HG02973 (cell line): ENCODE measurements at regions not wholly inside any gene's neighbourhood (a gene's known extent, or its start where the extent isn't known, plus 50 kb on each side); places are given as distances from the start of the nearest gene placed in this dataset.
"Not testable (repeated sequence)": the region's sequence is repeated elsewhere in the genome, so short reads cannot be mapped to it uniquely, and the experiment has no call there.

Experiments
- ATAC-seq: cut with Tn5 transposase; IDR thresholded peaks from one replicate; pipeline ENCODE4 v1.9.1; 2021; ENCODE audit warnings: moderate library complexity; ENCODE audit not compliant: unreplicated experiment

- no peak for ATAC-seq
Observed at GRCh38 chr5:126052791-126053190, 370.4 kb upstream of the GRAMD2B start.

GRCh38 chr5:126053630-126054029 lies 369.6 kb upstream of the GRAMD2B start:
- ATAC-seq = no peak

DNA sequence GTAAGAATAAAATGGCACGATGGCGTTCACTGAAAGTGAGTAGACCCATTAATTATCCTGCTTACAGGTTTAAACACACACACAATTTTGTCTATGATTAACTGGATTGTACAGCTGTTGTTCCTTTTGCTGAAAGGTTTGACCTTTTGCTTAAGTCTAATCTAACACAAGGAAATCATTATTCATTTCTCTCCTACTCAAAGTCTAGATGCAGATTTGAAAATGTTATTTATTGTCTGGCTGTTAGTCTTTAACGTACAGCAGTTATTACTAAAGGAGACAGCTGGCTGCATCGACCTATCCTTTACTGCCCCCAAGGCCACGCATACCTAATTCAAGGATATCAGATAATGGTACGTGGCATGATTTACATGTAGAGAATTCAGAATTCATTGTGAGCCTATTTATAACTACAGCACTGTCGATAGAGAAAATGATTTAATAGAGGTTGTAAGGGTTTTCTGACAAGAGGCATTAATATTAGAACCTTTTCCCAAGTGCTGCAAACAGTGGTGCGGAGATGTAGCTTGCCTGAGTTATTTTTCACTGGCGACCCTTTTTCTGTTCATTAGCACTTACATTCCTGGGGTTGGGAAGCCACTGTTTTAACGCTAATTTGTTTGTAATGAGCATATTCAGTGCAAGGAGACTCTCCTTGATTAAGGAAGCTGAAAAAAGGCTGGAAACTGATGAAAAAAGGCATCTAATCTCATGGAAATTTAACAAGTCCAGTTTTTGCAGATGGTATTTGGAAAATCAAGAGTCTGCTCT lies 368.4 kb upstream of the GRAMD2B start:
- ATAC-seq = no peak

GRCh38 chr5:126055348-126055729 lies 367.9 kb upstream of the GRAMD2B start:
- no peak for ATAC-seq

- ATAC-seq = no peak
Observed at GRCh38 chr5:126056352-126056751, 366.9 kb upstream of the GRAMD2B start.

DNA sequence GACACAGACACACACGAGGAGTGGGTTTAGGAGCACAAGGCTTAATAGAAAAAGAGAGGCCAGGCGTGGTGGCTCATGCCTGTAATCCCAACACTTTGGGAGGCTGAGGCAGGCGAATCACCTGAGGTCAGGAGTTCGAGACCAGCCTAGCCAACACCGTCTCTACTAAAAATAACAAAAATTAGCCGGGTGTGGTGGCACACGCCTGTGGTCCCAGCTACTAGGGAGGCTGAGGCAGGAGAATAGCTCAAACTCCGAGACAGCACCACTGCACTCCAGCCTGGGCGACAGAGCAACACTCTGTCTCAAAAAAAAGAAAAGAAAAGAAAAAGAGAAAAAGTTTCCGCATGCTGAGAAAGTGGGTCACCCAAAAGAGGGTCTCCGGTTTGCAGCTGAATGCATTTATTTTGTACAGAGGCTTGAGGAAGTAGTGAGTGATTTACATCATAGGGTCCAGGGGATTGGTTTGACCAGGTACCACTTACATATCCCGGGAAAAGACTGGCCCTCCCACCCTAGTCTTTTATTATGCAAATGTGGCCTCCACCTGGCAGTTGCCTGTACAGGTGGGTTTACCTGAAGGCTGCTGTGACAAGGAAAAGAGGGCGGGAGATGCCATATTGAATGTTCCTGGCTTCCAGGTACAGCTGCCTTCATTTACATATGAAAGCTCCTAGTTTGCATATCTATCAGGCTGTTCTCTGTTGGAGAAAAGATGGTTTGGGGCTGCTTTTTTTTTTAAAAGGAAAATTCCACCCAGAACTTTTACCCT lies 366.2 kb upstream of the GRAMD2B start:
- no peak for ATAC-seq

- not testable (repeated sequence) for ATAC-seq
Observed at GRCh38 chr5:126058392-126058791, 364.8 kb upstream of the GRAMD2B start.

- ATAC-seq = no peak
Observed at GRCh38 chr5:126062398-126063221, 360.6 kb upstream of the GRAMD2B start.

DNA sequence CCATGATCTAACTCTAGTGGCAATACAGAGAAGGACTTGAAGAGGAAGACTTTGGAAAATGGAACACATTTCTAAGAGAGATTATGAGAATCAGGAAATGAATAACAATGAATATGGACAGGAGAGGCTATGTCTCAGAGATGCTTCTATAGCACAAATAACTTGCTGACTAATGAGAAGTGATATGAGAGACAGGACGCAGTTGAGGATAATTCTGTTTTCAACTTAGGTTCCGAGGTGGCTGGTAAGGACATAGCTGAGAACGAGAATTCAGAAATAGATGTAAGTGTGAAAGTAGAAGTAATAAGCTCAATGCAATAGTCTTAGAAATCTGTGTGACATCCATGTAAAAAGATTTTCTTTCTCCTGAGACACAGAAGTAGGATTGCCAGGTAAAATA lies 358.1 kb upstream of the GRAMD2B start:
- ATAC-seq = no peak

DNA sequence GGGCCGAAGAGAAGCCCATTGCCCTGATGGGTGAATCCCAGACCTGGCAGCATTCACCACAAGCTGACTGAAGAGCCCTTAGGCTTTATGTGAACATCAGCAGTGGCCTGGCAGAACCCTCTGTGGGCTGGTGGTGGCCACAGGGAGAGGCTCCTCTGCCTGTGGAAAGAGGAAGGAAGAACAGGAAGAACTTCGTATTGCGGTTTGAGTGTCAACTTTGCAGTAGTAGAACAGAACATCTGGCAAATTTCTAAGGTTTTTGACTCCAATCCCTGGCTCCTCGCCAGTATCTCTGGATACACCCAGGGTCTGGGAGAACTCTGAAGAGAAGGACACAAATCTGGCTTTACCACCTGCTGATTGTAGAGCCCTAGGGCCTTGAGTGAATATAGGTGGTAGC lies 356.4 kb upstream of the GRAMD2B start:
- ATAC-seq = no peak

DNA sequence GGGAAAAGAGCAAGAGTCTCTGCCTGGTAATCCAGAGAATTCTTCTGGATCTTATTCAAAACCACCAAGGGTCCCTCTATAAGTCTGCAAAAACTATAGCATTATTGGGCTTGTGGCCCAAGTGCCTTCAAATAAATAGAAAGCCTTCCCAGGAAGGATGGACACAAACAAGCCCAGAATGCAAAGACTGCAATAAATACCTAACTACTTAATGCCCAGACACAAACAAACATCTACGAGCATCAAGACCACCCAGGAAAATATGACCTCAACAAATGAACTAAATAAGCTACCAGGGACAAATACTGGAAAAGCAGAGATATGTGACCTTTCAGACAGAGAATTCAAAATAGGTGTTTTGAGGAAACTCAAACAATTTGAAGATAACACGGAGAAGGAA lies 355.8 kb upstream of the GRAMD2B start:
- ATAC-seq = no peak

DNA sequence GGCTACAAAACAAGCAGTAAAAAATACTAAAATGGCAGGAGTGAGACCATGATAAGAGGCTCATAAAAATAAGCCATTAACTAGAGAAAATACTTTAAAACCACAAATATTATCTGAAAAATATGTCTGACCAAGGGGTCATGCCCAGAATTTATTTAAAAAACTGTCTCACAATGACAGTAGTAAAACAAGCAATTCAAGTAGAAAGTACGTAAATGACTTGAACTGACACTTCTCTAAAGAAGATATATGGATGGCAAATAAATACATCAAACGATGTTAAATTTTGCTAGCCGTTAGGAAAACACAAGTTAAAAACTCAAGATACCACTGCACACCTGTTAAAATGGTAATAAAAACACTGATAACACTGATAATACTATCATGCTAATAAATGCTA lies 353.9 kb upstream of the GRAMD2B start:
- ATAC-seq = no peak

DNA sequence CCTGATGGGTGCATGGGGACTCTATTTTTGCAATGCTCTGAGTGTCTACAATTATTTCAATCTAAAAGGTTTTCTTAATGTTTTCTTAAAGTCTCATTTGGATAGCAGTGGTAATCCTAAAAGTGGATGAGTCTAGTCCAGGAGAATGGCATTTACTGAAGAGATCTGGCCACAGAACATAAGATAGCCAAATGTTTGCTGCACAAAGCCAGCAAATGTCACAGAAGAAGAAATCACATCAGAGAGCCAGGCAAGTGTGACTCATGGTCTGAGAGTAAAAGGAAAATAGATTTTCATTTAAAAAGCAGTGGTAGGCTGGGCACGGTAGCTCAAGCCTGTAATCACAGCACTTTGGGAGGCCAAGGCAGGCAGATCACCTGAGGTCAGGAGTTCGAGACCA lies 352.7 kb upstream of the GRAMD2B start:
- ATAC-seq = no peak

DNA sequence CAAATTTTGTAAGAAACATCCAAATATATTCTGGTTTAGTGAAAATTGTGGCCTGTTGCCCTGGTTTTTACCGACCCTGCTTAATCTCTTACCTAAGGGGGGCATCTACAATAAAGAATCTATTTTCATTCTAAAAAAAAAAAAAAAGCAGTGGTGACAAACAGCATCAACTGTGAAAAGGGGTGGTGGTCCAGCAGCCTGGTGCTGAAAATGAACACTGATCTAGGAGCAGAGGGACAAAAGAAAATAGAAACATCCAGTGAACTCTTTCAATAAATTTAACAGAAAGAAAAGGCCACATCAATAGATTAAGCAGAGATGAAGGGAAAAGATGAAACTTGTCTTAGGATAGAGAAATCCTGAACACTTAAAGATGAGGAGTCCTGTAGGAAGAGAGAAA lies 348.7 kb upstream of the GRAMD2B start:
- ATAC-seq = no peak

- ATAC-seq = no peak
Observed at GRCh38 chr5:126079266-126079665, 343.9 kb upstream of the GRAMD2B start.

- no peak for ATAC-seq
Observed at GRCh38 chr5:126081209-126081608, 342.0 kb upstream of the GRAMD2B start.

DNA sequence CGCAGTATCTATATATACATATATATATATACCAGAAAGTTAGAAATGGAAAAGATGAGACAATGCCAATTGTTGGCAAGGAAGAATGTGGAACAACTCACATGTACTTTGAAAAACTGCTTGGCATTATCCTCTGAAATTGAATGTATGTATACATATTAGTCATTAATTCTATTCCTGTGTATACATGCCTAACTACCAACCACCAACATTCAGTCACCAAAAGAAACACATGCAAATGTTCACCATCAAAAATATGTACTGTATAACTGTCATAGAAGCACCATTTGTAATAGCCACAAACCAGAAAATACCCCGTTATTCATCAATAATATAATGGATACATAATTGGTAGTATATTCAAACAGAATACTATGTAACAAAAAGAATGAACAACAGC lies 330.2 kb upstream of the GRAMD2B start:
- ATAC-seq = no peak

GRCh38 chr5:126093718-126094117 lies 329.5 kb upstream of the GRAMD2B start:
- ATAC-seq = no peak

DNA sequence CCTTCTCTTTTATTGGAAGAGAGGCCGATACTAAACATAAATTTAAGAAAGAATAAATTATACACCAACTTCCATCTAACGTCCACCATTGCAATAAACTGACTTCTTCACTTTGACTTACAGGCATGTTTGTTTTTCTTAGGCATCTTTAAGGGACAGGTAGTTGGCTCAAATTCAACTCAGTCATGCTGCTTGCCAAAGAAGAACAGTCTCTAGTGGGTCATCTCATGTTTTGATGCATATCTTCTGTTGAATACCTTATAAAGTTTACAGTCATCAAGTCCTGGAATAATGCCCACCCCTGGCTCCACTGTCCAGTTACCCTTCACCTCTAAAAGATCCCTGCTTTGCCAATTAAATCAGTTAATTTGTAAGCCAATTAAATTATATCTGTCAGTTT lies 328.2 kb upstream of the GRAMD2B start:
- no peak for ATAC-seq

DNA sequence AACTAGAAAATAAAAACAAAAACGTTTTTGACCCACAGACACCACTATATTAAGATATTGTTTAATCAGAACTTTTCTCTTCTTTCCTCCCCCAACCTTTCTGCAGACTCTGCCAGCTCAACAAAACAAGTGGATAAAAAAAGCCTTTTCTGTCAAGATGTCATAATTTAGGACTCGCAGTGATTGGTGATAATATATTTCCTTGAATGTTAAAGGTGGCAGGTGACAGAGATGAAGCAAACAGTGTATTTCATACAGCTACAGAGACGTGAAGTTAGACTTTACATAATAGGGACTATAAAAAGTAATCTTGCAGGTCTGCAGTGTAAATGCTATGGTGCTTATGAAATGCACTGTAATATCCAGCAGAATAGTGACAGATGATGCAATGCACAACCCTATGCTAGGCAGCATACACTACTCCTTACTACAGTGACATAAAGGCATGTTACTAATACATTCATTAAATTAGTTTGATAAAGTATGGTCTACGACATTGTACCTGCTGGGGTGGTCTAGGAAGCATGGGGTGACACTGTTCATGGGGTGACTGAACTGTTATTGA lies 326.7 kb upstream of the GRAMD2B start:
- no peak for ATAC-seq

DNA sequence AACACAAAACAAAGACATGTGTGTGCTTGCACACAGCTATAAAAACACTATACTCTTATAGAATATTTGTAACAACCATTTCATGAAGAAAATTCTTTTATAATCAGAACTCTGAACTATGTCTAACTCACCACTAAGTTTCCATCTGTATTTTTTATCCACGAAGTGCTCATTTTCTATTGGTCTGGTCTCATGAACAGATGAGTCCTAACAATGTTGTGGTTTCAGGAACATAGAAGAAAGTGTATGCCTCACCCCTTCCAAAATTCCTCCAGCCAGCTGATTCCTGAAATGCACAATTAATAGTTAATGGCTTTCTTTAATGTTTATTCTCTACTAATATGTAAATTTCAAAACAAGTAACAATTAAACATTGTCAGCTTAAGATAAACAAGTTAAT lies 325.3 kb upstream of the GRAMD2B start:
- ATAC-seq = no peak
